Effector CD8-positive, alpha-beta T cell (primary cell): ENCODE measurements at regions not wholly inside any gene's neighbourhood (a gene's known extent, or its start where the extent isn't known, plus 50 kb on each side); places are given as distances from the start of the nearest gene placed in this dataset.
"Not testable (repeated sequence)": the region's sequence is repeated elsewhere in the genome, so short reads cannot be mapped to it uniquely, and the experiment has no call there.

Experiments
- DNase-seq: peaks from one replicate; lab custom pipeline; 2025; lab: John Stamatoyannopoulos, UW

- no peak for DNase-seq
Observed at GRCh38 chr6:169980826-169981450, 229.5 kb downstream of the ERMARD start.

DNA sequence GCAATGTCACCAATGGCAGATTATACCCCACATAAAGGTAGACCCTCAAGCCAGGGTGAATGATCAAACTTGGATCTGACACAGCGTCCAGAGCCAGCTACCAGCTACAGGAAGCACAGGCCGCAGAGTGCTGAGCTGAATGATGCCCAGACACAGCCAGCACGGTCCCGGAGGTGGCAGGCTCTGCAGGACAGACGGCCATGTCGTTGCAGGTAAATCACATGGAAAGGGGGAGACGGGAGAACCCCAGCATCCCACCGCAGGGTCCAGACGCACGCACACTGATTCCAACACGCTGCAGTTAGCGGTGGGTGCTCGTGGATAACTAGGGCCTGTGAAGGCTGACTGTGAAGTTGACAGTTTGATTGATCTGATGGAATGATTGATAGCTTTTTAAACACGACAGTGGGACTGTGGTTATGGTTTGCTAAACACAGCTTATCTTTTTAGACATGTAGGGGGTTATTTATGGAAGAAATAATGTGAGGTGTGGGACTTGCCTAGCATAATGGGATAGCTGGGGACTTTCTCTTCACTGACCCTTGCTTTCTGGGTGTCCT lies 228.5 kb downstream of the ERMARD start:
- no peak for DNase-seq

DNA sequence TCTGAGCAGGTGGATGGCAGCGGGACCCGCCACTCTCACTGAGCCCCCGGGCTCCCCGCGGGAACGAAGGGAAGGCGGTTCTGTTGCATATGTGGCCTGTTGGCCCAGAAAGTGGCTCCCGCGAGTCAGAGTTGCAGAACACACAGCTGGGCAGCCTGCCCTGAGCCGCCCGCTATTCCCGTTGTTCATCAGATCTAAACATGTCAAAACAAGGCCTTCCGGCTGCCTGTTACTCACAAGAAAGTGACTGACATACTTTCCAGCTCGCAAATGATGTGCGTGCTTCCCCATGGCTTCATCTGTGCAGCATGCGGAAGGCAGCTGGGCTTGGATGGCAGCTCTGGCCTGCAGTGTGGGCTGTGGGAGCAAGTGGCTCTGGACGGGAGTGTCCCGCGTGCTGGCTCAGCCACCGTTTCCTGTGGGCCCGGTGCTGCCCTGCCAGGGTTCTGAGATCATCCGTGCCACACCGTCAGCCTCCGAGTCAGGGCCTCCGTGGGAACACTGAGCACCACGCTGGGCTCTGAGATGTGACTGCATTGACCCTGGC lies 227.3 kb downstream of the ERMARD start:
- DNase-seq: no peak

DNA sequence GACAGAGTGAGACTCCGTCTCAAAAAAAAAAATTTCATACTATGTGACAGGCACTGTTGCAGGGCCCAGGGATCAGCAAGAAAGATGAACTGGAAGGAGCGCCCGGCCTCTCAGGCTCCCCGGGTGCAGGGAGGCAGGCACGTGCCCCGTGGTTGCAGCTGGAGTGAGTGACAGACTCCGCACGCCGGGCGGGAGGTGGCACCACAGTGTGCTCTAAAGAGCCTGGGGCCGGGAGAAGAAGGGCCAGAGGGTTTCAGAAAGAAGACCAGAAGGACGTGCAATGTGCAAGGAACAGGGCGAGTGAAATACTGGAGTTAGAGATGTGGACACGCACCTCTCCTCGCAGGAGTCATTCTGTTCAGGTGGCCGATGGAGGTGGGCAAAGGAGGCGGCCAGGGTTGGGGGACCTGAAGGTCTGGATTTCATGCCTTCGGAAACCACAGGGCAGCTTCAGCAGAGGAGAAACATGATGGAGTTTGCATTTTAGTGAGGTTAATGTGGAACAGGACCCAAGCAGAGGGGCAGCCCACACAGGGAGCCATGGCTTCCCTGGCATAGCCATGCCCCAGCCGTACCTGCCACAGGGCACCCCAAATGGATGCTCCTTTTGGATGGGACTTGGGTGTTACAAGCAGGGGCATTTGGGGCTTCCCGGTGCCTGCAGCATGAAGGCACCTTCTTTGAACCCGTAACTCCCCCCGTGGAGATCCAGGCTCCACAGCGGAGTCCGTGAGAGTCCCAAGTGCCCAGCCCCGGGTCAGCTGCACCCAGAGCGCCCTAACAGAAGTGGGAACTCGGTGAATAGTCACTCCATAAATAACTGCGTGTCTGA lies 226.2 kb downstream of the ERMARD start:
- no peak for DNase-seq

- DNase-seq: no peak
Observed at GRCh38 chr6:169976301-169977081, 225.1 kb downstream of the ERMARD start.

DNA sequence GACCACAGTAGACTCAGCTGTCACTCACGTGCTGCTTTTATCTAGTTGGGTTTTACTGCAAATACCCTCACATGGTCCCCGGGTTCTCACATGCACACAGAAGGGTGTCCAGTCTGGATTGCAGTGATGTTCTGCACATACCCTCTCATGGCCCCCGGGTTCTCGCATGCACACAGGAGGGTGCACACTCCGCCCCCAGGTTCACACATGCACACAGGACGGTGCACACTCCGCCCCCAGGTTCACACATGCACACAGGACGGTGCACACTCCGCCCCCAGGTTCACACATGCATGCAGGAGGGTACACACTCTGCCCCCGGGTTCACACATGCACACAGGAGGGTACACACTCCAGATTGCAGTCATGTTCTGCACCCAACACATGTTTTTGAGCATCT lies 224.3 kb downstream of the ERMARD start:
- DNase-seq: no peak

DNA sequence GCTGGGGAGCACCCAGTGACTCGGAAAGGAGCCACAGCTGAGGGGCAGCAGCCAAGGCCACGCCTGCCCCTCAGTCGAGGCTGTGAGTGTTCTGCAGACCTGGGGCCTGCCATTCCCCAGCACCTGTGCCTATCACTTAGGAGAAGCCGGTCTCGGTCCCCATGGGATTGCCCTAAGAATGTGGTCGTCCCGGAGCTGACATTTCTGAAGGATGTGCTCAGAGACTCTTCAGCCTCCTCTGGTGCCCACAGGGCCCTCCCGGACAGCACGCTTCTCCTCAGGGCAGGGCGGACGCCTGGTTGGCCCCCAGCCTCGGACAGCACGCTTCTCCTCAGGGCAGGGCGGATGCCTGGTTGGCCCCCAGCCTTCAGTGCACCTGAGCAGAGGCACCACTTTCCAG lies 223.9 kb downstream of the ERMARD start:
- no peak for DNase-seq

DNA sequence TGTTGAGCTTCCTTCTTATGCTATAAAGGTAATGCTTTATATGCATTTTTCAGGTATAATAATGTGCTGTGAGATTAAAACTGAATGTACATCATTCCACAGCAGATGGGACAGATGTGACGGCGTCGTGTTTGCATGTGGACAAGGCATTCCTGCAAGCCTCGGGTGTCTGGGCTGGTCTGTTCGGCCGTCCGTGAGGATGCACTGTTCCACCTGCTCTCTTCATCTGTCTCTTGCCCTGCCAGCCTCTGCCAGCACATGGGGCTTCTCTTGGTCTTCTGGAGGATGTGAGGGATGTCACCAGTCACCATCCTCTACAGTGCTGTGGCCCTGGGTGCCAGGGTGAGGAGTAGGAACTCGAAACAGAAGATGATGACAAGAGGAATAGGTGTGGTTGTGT lies 223.2 kb downstream of the ERMARD start:
- no peak for DNase-seq

- not testable (repeated sequence) for DNase-seq
Observed at GRCh38 chr6:169973588-169974467, 222.4 kb downstream of the ERMARD start.

GRCh38 chr6:169972736-169973135 lies 221.3 kb downstream of the ERMARD start:
- DNase-seq: no peak

DNA sequence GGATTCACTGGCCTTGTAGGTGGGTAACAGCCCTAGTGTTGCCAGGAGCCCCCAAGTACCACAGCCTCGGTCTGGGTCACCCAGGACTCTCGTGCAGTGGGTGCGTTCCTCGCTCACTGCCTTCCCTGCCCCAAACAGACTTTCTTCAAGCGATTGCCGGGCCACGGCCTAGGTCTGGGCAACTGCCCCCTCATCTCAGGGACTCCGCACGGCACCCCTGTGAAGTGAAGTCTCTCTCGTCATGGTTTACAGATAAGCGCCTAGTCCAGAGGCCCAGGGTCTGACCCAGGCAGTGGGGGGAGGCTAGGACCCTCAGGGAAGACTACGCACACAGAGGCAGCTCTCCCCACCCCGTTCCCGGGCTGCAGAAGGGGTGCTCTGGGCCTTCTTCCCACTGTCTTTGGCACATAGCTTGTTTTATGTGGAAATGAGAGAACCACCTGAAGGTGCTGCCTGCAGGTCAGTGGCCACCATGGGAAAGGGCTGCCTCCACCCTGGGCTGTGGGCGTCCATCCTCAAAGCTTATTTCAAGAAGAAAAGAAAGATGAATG lies 220.8 kb downstream of the ERMARD start:
- no peak for DNase-seq

- no peak for DNase-seq
Observed at GRCh38 chr6:169971081-169971861, 219.8 kb downstream of the ERMARD start.

- DNase-seq: no peak
Observed at GRCh38 chr6:169970306-169970988, 219.0 kb downstream of the ERMARD start.

DNA sequence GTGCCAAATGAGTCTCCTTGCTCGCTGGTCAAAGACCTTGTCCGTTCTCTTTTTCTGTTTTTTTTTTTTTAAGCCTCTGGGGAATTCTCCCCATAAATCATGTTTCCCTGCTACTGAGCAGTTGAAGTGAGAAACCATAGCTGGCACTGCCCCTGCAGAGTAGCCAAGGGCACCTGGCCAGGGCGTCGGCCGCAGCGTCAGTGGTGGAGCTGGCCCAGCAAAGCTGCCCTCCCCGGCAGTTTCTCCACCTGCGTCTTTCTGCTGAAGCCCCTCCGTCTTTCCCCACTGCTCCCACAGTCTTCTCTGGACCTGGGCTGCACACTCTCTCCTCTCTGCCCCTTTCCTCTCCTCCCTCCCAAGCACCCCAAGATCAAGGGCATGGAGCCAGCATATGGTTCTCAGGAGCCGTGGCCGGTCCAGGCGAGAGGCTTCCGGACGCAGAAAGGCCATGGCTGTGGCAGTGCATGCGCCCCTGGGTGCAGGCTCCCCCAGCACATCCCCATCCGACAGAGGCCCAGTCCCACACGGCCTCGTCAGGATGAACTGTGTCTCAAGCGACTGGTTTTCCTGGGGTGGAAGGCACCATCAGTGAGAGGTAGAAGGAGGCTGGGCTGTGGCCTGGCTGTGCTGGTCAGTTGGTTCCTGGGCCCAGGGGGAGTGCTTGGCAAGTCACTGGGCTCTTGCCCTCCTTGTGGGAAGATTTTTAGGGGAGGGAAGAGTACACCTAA lies 218.1 kb downstream of the ERMARD start:
- DNase-seq: no peak

- no peak for DNase-seq
Observed at GRCh38 chr6:169968541-169969270, 217.3 kb downstream of the ERMARD start.

DNA sequence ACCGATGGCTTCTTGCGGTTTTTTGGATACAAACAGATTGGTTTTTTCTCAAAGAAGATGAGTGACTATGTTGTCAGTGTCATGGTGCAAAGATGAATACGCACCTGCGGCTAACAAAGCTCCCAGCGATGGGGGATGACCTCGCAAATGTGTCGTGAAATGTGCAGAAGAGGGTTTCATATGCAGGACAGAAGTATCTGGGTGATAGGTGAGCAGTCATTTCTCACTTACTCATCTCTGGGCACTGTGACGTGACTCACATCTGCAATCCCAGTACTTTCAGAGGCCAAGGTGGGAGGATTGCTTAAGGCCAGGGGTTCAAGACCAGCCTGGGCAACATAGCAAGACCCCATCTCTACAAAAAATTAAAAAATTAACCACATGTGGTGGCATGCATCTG lies 216.3 kb downstream of the ERMARD start:
- DNase-seq: no peak

DNA sequence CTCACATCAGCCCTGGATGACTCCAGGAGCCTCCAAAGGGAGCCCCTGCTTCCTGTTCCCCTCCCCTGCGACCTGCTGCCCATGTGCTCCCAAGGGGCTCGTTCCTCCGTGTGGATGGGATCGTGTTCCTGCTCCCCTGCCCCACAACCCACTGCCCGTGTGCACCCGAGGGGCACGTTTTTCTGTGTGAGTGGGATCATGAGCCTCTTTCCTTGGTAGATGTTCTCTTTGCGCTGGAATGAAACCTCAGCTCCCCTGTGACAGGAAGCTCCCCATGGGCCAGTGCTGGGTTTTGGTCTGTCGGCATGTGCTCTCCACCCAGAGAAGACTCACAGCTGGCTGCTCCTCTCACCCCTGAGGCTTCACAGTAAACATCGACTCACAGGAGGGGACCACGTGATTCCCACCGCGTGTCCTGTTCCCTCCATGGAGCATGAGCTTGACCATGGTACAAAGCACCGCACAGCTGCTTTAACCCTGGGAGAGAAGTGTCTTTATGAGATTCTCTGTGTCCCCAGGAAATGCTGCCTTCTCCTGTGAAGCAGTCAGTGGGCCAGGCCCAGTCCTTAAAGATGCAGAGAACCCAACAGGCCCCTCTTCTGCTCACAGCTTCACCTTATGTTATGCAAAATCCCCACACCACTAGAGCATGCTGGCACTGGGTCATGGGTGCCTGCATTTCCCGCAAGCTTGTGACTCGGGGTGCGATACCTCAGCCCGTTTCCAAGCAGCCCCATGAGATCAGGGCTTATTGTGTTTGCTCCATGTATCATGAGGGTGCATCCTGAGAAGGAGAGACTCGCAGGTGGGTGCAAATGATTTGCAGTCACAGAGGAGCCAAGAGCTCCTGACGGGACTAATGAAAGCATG lies 215.1 kb downstream of the ERMARD start:
- DNase-seq: no peak
